Neural progenitor cell (in vitro differentiated cells): ENCODE measurements at regions not wholly inside any gene's neighbourhood (a gene's known extent, or its start where the extent isn't known, plus 50 kb on each side); places are given as distances from the start of the nearest gene placed in this dataset.

Experiments used
- CTCF ChIP-seq: fragments of 200-600 bp; sonication (generic); IDR thresholded peaks from 2 replicates; pipeline ENCODE4 v1.5.1; 2017; ENCODE audit warnings: antibody characterized with exemption, mild to moderate bottlenecking
- EZH2 ChIP-seq: fragments of 200-600 bp; sonication (generic); IDR thresholded peaks from 2 replicates; pipeline ENCODE4 v1.6.1; 2017; ENCODE audit warnings: antibody characterized with exemption, mild to moderate bottlenecking, moderate library complexity

- TF ChIP-seq EZH2 (no peak), CTCF (no peak)
Observed at GRCh38 chr1:79437540-79437939, 431.0 kb upstream of the ADGRL4 start.
